HUES6 (cell line): ENCODE measurements at regions not wholly inside any gene's neighbourhood (a gene's known extent, or its start where the extent isn't known, plus 50 kb on each side); places are given as distances from the start of the nearest gene placed in this dataset.

Experiments used
- H3K27ac ChIP-seq: 2 replicates; pipeline ENCODE4 v1.7.0; 2013; ENCODE audit warnings: low read depth, mild to moderate bottlenecking, low read length, inconsistent platforms
- H3K27me3 ChIP-seq: 2 replicates; pipeline ENCODE4 v1.6.1; 2013; ENCODE audit warnings: low read length; ENCODE audit not compliant: control insufficient read depth, insufficient read depth
- H3K36me3 ChIP-seq: 2 replicates; pipeline ENCODE4 v1.6.1; 2013; ENCODE audit warnings: low read length; ENCODE audit not compliant: control insufficient read depth, insufficient read depth
- H3K4me1 ChIP-seq: 2 replicates; pipeline ENCODE4 v1.6.1; 2013; ENCODE audit warnings: low read length; ENCODE audit not compliant: control insufficient read depth, insufficient read depth
- H3K4me3 ChIP-seq: 2 replicates; pipeline ENCODE4 v1.5.1; 2013; ENCODE audit warnings: low read depth, low read length
- H3K9ac ChIP-seq: one replicate; pipeline ENCODE4 v1.6.1; 2013; ENCODE audit warnings: mild to moderate bottlenecking, low read length
- H3K9me3 ChIP-seq: 2 replicates; pipeline ENCODE4 v1.6.1; 2013; ENCODE audit warnings: low read depth, low read length; ENCODE audit not compliant: control insufficient read depth, insufficient read depth

DNA sequence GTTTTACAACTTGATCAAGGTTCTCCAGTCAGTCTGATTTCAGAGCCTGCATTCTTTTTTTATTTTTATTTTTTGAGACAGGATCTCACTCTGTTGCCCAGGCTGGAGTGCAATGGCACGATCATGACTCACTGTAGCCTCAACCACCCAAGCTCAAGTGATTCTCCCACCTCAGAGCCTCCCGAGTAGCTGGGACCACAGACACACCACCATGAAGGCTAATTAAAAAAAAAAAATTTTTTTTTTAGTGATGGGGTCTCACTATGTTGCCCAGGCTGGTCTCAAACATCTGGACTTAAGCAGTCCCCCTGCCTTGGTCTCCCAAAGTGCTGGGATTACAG lies 117.2 kb upstream of the NAV2 start:
- no peaks in the 10 kb centered on the region for H3K36me3 ChIP-seq
- H3K27me3 ChIP-seq = no peaks in the 10 kb centered on the region
- H3K4me3 ChIP-seq = no peak overlapping the region
- H3K4me1 ChIP-seq = peaks cover 10% of the 10 kb centered on the region
- H3K9ac ChIP-seq = no peak overlapping the region
- H3K27ac ChIP-seq = no peak overlapping the region
- H3K9me3 ChIP-seq = no peaks in the 10 kb centered on the region

DNA sequence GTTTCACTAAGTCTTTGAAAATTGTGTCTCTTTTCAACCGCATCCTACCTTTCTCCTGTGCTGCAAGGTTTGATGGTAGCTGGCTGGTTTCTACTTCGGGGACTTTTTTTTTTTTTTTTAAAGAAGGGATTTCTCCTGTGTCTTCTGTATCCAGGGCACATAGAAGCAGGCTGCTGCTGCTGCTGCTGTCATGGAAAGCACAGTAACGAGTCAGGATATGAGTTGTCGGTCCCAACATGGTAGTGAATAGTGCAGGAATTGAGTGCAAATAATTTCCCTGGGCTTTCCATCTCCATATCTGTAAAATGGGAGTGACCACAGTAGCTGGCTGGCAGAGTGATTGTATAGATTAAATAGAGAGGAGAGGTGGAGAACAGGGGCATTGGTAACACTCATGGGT lies 118.3 kb upstream of the NAV2 start:
- Histone ChIP-seq H3K9ac (no peak overlapping the region), H3K27ac (no peak overlapping the region), H3K9me3 (no peaks in the 10 kb centered on the region), H3K27me3 (no peaks in the 10 kb centered on the region), H3K4me1 (peaks cover 10% of the 10 kb centered on the region), H3K36me3 (no peaks in the 10 kb centered on the region), H3K4me3 (no peak overlapping the region)

GRCh38 chr11:19592842-19593241 lies 119.8 kb upstream of the NAV2 start:
- Histone ChIP-seq H3K36me3 (no peaks in the 10 kb centered on the region), H3K27me3 (no peaks in the 10 kb centered on the region), H3K9ac (no peak overlapping the region), H3K4me1 (peaks cover 4% of the 10 kb centered on the region), H3K9me3 (0 out of 2 replicates have a peak, but pooled peaks cover under 1% of the 10 kb centered on the region), H3K4me3 (no peak overlapping the region), H3K27ac (no peak overlapping the region)

GRCh38 chr11:19589567-19590260 lies 122.9 kb upstream of the NAV2 start:
- H3K36me3 ChIP-seq = no peaks in the 10 kb centered on the region
- no peak overlapping the region for H3K27ac ChIP-seq
- H3K27me3 ChIP-seq = no peaks in the 10 kb centered on the region
- no peak overlapping the region for H3K9ac ChIP-seq
- H3K4me1 ChIP-seq = no peaks in the 10 kb centered on the region
- no peak overlapping the region for H3K4me3 ChIP-seq
- peaks cover 5% of the 10 kb centered on the region for H3K9me3 ChIP-seq

GRCh38 chr11:19587979-19588378 lies 124.7 kb upstream of the NAV2 start:
- H3K4me1 ChIP-seq = no peaks in the 10 kb centered on the region
- H3K27me3 ChIP-seq = no peaks in the 10 kb centered on the region
- no peak overlapping the region for H3K9ac ChIP-seq
- H3K9me3 ChIP-seq = peaks cover 5% of the 10 kb centered on the region
- H3K27ac ChIP-seq = no peak overlapping the region
- no peaks in the 10 kb centered on the region for H3K36me3 ChIP-seq
- no peak overlapping the region for H3K4me3 ChIP-seq

- H3K4me1 ChIP-seq = peaks cover 13% of the 10 kb centered on the region; the same call in 1 of the 2 replicates
- H3K4me3 ChIP-seq = no peak overlapping the region
- H3K9ac ChIP-seq = no peak overlapping the region
- no peaks in the 10 kb centered on the region for H3K9me3 ChIP-seq
- no peaks in the 10 kb centered on the region for H3K27me3 ChIP-seq
- H3K36me3 ChIP-seq = no peaks in the 10 kb centered on the region
- no peak overlapping the region for H3K27ac ChIP-seq
Observed at GRCh38 chr11:19580646-19581045, 132.0 kb upstream of the NAV2 start.

DNA sequence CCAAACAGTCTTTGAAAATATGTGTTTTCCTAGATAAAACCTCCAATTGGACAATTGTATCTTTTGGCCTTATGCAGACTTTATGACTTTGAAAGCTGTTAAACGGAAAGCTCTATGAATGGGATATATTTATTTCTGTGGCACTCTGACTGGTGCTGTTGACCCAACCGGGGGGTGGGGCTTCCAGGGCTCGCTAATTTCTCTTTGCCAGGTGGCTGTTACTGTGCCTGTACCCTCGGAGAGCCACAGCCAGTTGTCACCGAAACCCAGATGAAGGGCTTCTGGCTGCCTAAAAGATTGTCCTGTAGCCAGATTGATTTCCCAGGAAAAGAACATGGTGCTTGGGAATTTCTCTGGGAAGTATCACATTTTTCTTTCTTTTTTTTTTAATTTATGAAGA lies 132.7 kb upstream of the NAV2 start:
- Histone ChIP-seq H3K4me1 (peaks cover 13% of the 10 kb centered on the region; the same call in 1 of the 2 replicates), H3K9me3 (no peaks in the 10 kb centered on the region), H3K9ac (no peak overlapping the region), H3K27me3 (no peaks in the 10 kb centered on the region), H3K36me3 (no peaks in the 10 kb centered on the region), H3K4me3 (no peak overlapping the region), H3K27ac (no peak overlapping the region)

GRCh38 chr11:19578871-19579270 lies 133.8 kb upstream of the NAV2 start:
- Histone ChIP-seq H3K27ac (no peak overlapping the region), H3K4me3 (no peak overlapping the region), H3K36me3 (no peaks in the 10 kb centered on the region), H3K27me3 (no peaks in the 10 kb centered on the region), H3K9ac (no peak overlapping the region), H3K4me1 (peaks cover 13% of the 10 kb centered on the region; the same call in 1 of the 2 replicates), H3K9me3 (no peaks in the 10 kb centered on the region)

DNA sequence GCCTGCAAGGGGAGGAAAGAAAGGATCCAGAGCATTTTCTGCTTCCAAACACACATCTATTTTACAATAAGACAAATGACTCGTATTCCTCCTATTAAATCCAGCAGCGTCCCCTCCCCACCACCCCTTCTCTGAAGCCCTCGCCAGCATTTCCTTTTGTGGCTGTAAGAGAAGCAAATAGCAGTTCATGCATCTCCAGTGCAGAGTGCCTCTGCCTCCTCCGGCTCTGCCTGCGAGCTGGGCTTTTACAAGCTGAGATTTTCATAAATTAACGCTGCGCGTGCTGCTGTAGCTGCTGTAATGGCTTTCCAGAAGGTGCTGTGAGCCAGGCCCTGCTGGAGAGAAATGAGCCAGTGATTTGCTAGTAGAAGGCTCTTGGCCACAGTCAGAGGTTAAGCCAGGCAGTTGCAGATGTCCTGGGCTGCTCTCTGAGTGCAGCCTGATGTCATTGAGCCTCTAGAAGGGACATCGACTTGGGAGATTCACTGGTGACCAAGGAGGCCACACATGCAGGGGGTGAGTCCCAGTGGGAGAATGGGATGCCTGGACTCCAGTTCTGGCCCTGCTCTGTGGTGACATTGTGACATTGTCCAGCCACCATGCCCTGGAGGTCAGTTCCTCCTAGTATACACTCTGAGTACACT lies 134.5 kb upstream of the NAV2 start:
- no peak overlapping the region for H3K9ac ChIP-seq
- H3K4me3 ChIP-seq = no peak overlapping the region
- no peaks in the 10 kb centered on the region for H3K27me3 ChIP-seq
- no peak overlapping the region for H3K27ac ChIP-seq
- no peaks in the 10 kb centered on the region for H3K36me3 ChIP-seq
- H3K9me3 ChIP-seq = no peaks in the 10 kb centered on the region
- H3K4me1 ChIP-seq = peaks cover 13% of the 10 kb centered on the region; the same call in 1 of the 2 replicates

DNA sequence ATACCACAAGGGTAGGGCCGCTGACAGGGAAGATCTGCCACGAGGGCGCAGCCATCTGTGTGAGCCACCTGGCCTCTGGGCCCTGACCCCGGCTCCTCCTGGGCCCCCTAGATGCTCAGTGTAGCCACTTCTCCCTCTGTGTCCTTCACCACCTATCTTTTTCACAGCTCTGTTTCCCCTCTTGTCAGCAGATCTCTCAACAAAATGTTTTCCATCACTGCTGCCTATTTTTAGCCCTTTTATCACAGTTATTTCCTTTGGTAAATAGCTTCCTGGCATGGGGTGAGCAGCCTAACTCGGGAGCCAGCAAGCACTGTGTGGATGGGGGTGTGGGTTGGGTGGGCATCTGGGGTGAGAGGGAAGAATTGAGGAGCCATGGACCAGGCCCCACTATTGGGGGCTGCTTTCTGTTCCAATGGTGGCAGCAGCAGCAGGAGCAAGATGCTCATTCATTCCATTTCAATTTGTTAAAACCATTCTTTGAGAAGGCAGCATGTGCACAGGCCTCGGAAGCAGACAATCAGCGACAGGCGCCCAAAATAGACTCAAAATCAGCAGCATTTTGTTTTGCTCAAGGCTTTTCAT lies 135.2 kb upstream of the NAV2 start:
- Histone ChIP-seq H3K27ac (no peak overlapping the region), H3K9me3 (no peaks in the 10 kb centered on the region), H3K27me3 (no peaks in the 10 kb centered on the region), H3K4me3 (no peak overlapping the region), H3K4me1 (peaks cover 13% of the 10 kb centered on the region; the same call in 1 of the 2 replicates), H3K36me3 (no peaks in the 10 kb centered on the region), H3K9ac (no peak overlapping the region)

GRCh38 chr11:19576903-19577302 lies 135.7 kb upstream of the NAV2 start:
- H3K9me3 ChIP-seq = no peaks in the 10 kb centered on the region
- H3K4me1 ChIP-seq = peaks cover 13% of the 10 kb centered on the region; the same call in 1 of the 2 replicates
- H3K36me3 ChIP-seq = no peaks in the 10 kb centered on the region
- H3K4me3 ChIP-seq = no peak overlapping the region
- no peaks in the 10 kb centered on the region for H3K27me3 ChIP-seq
- H3K9ac ChIP-seq = no peak overlapping the region
- H3K27ac ChIP-seq = no peak overlapping the region
